ENCODE measurements at regions not wholly inside any gene's neighbourhood (a gene's known extent, or its start where the extent isn't known, plus 50 kb on each side); places are given as distances from the start of the nearest gene placed in this dataset.

DNA sequence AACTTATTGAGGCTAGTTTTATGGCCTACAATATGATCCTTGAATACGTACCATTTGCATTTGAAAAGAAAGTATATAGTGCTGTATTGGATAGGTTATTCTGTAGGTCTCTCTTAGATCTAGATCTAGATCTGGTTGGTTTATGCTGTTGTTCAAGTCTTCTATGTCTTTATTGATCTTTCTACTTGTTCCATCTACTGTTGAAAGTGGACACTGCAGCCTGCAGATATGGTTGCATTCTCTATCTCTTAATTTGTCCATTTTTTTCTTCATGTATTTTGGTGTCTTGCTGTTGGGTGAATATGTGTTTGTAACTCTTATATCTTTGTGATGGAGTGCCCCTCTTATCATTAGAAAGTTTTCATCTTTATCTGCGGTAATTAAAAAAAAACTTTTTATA, 139.4 kb upstream of the PCDH15 start:
- TF ChIP-seq, protein P1, sequence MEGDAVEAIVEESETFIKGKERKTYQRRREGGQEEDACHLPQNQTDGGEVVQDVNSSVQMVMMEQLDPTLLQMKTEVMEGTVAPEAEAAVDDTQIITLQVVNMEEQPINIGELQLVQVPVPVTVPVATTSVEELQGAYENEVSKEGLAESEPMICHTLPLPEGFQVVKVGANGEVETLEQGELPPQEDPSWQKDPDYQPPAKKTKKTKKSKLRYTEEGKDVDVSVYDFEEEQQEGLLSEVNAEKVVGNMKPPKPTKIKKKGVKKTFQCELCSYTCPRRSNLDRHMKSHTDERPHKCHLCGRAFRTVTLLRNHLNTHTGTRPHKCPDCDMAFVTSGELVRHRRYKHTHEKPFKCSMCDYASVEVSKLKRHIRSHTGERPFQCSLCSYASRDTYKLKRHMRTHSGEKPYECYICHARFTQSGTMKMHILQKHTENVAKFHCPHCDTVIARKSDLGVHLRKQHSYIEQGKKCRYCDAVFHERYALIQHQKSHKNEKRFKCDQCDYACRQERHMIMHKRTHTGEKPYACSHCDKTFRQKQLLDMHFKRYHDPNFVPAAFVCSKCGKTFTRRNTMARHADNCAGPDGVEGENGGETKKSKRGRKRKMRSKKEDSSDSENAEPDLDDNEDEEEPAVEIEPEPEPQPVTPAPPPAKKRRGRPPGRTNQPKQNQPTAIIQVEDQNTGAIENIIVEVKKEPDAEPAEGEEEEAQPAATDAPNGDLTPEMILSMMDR (conservative IDR thresholded peaks at IDR 0.05; ENCODE audit: control insufficient read depth, insufficient read depth, low read depth, low read length): no peak
- H3K4me3 ChIP-seq (ENCODE audit: control insufficient read depth, low read depth, low read length): no peak overlapping the region
- no peak for DNase-seq (ENCODE audit: low read depth)

DNA sequence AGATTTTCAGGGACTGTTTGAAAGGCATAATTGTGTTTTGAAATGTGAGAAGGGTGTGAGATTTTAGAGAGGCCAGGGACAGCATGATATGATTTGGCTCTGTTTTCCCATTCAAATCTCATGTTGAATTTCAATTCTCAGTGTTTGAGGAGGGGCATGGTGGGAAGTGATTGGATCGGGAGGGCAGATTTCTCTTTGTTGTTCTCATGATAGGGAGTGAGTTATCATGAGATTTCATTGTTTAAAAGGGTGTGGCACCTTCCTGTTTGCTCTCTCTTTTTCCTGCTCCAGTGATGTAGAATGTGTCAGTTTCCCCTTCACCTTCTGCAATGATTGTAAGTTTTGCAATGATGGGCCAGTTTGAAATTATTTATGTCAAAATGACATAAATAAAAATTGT, 113.0 kb upstream of the PCDH15 start:
- TF ChIP-seq, protein P1 (conservative IDR thresholded peaks at IDR 0.05; ENCODE audit: control insufficient read depth, insufficient read depth, low read depth, low read length): no peak
- H3K4me3 ChIP-seq (ENCODE audit: control insufficient read depth, low read depth, low read length): no peak overlapping the region
- no peak for DNase-seq (ENCODE audit: low read depth)

DNA sequence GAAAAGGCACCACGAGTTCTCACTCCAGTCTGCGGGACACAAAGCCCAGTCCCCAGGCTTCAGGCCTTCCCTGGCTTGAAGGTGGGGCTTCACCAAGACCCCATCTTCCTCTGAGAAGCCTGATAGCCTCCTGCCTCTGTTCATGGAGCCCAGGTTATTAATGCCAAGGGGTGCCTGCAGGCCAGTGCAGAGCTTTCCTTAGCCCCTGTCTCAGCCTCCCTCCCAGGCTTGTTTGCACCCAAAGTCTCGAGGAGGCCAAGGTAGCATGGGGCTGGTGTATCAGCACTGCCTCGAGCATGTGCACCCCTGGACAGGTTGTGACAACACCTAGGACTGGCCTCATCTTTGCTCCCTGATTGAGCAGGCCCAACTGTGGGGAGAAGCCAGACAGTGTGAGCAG, 108.1 kb upstream of the PCDH15 start:
- no peak for DNase-seq (ENCODE audit: low read depth)
- TF ChIP-seq, protein P1 (conservative IDR thresholded peaks at IDR 0.05; ENCODE audit: control insufficient read depth, insufficient read depth, low read depth, low read length): no peak
- no peak overlapping the region for H3K4me3 ChIP-seq (ENCODE audit: control insufficient read depth, low read depth, low read length)

- no peak for DNase-seq (ENCODE audit: low read depth)
Measured at GRCh38 chr10:54908019-54908418, 107.0 kb upstream of the PCDH15 start.

GRCh38 chr10:54906940-54907339, 105.9 kb upstream of the PCDH15 start:
- no peak for DNase-seq (ENCODE audit: low read depth)
- H3K4me3 ChIP-seq (ENCODE audit: control insufficient read depth, low read depth, low read length): no peak overlapping the region
- TF ChIP-seq, protein P1 (conservative IDR thresholded peaks at IDR 0.05; ENCODE audit: control insufficient read depth, insufficient read depth, low read depth, low read length): no peak

More at GRCh38 chr10:54908019-54908418, 107.0 kb upstream of the PCDH15 start:
- H3K4me3 ChIP-seq (ENCODE audit: control insufficient read depth, low read depth, low read length): no peak overlapping the region
- TF ChIP-seq, protein P1 (conservative IDR thresholded peaks at IDR 0.05; ENCODE audit: control insufficient read depth, insufficient read depth, low read depth, low read length): no peak

DNA sequence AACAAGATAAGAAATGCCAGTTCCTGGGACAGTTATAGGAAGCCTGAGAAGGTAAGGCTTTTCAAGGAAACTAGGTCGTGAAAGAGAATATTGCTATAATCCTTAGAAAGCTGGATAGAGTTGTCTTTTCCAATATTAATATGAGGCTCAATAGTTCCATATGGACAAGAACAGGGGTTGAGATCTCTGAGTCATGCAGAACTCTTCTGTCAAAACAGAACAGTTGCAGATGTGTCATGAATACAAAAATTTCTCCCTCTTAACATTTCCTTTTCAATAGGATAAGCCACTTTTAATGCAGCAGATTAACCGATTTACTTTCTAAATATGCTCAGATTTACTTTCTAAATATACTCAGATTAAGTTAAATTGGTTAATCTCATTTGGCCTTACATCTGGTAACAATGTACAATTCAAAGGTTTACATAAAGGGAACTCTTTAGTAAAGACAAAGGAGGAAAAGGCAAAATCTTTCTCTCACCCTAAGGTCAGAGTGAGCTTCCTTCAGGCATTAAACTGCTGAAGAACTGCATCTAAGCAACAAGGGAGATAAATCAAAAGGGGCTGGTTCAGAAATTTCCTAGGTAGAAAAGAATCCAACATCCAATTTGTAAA, 104.7 kb upstream of the PCDH15 start:
- TF ChIP-seq, protein P1 (conservative IDR thresholded peaks at IDR 0.05; ENCODE audit: control insufficient read depth, insufficient read depth, low read depth, low read length): no peak
- H3K4me3 ChIP-seq (ENCODE audit: control insufficient read depth, low read depth, low read length): no peak overlapping the region
- peak; percentile 17 for DNase-seq (ENCODE audit: low read depth)

DNA sequence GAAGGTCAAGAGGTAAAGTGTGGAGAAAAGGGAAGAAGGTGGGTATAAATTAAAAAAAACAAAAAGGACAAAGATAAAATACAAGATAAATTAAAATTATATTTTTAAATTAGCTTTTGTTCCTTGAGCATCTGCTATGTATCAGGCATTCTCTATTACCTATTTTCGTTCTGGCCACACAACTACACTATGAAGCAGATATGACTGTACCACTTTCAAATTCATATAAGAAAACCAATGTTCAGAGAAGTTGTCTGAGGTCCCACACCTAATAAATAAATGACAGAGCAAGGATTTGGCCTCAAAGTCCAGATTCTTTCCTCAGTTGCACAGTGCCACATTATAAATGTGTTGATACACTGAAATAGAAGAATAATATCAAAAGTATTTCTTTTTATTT, 103.8 kb upstream of the PCDH15 start:
- TF ChIP-seq, protein P1 (conservative IDR thresholded peaks at IDR 0.05; ENCODE audit: control insufficient read depth, insufficient read depth, low read depth, low read length): no peak
- no peak for DNase-seq (ENCODE audit: low read depth)

More for the DNA sequence above, 103.8 kb upstream of the PCDH15 start:
- H3K4me3 ChIP-seq (ENCODE audit: control insufficient read depth, low read depth, low read length): no peak overlapping the region

Measured in fibroblast of mammary gland (primary cell).